ENCODE measurements at regions not wholly inside any gene's neighbourhood (a gene's known extent, or its start where the extent isn't known, plus 50 kb on each side); places are given as distances from the start of the nearest gene placed in this dataset.

DNA sequence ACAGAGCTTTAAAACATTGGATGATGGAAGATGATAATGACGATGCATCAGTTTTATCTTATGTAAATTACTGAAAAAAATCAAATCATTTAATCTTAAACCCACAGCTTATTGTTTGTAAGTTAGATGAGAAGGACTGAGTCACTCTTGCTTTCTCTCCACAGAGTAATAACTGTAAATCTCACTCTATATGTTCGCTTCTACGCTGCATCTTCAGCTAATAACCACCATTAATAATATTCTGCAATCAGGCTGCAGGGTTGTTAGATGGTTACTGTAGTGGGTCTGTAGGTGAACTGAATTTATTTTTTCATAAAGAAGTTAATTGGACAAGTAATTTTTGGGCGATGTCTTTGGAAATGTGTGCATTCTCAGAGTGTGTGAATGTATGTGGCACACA lies 260.0 kb downstream of the FAT3 start:
- no peak for FAIRE-seq

DNA sequence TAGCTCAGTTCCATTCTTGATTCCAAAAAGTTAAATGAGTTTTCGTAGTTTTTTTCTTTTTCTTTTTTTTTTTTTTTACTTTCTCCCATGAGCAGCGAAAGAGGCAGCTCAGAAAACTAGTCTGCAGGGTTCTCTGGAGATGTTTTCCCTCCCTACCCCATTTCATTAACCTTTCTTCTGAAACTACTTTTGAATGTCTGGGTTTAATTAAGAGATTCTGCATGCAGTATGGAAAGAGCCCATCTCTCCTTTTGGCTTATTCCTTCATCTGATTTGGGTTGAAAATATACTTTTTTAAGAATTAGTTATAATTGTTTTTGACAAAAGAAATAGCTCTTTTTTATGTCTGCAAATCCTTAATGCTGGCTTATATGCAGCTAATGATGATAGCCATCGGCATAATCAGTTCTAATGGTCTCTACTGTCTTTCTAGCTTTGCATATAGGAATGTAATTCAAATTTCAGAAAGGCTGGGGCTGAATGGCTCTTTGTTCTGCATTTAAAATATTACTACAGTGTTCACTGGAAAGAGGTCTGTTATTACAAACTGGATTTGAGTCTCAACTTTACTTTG lies 265.3 kb downstream of the FAT3 start:
- no peak for FAIRE-seq

DNA sequence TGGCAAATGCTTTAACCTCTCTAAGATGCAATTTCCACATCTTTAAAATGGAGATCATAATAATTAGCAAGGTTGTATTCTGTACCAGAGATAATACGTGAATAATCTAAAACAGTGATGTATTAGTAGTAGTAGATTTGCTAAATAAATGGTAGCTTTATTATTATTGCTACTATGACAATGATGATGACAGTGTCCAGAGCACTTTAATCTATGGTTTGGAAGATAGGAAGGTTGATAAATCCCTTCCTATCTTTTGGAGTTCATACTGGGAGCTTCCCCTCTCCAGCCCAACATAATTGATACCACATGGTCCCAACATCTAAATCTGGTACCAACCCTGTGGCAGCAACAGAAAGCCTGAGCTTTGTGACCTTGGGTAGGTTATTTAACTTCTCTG lies 267.8 kb downstream of the FAT3 start:
- no peak for FAIRE-seq

DNA sequence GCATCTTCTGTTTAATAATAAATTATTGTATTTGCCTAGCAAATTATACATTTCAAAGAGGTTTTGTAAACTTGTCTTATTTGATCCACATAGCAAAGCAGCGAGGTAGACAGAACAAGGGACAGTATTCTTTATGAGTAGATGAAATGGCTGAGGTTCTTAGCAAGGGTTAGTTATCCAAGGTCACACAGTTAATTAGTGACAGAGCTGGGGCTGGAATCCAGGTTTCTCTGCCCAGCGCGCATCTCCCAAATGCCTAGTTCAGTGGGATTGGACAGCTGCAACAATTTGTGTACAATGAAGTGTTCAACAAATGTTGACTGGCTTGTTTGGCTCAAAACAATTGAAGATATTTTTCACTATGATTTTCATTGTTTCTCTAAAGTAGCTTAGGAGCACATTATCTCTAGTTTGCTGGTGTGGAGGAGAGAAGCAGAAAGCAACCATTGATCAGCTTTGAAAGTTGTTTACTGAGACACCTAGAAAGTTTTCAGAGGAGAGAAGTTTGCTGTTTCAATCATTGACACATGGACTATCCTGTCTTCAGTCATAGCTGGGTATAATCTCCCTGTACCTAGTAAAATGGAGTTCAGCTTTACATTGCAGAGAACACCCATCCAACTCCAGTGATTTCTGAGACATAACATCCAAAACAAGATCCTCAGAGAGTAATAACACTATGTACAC lies 270.6 kb downstream of the FAT3 start:
- no peak for FAIRE-seq

DNA sequence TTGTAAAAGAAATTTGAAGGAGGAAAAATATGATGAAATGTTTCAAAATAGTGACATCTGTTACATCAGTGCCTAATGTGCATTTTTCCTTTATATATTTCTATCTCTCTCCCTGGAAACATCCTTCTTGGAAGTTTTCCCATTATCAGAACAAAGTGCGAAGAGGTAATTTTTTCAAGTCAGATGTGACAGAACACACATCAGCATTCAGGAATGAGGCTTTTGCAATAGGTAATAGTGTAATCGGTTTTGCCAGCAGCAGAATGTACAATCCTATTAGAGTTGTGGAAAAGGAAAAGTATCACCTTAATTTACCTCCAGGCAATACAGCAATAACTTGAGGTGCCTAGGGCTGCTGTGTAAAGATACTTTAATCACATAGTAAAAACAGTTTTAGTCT lies 275.8 kb downstream of the FAT3 start:
- no peak for FAIRE-seq

DNA sequence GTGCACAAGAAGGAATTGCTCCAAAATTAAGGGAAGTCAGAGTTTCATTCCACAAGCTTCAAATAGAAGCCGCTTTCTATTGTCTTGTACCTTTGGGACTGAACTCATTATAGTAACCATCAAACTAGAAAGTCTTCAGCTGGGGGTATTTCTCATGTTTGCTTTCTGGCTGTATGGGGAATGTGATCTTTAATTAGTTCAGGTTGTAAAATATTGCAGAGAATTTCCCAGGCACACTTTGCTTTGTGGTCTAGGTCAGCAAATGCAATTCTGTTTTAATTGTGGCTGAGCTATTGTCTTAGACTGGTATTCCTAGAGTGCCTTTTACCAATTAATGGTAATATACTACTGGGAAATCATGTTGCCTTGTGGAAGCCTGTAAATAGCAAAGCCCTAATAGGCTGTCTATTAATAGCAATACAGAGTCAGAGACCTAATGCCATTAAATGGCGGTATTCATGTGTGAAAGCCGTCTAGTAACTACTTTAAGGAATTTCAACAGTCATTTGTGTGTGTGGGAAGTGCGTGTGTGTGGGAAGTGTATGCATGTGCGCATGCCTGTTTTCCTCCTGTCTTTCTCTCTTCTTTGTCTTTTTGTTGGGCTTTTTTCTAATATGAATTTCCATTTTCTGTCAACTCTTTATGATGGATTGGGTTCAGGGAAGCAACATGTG lies 276.6 kb downstream of the FAT3 start:
- no peak for FAIRE-seq

DNA sequence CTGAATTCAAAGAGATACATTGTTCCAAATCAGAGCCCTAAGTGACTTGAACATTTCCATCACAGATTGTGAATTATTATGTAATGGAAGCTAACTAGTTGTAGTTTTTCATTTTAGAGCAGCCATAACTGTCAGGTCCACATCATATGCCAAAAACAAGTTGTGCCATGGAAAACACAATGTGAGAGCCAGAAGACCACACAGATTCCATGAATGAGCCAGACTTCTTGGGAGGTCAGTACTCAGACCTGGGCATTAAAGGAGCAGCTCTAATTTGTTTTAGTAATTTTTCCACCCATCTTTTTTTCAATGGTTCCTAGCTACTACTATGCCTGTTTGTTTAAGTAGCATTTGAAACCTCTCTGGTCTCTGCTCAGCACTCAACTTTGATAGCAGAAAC lies 279.4 kb downstream of the FAT3 start:
- FAIRE-seq: no peak

DNA sequence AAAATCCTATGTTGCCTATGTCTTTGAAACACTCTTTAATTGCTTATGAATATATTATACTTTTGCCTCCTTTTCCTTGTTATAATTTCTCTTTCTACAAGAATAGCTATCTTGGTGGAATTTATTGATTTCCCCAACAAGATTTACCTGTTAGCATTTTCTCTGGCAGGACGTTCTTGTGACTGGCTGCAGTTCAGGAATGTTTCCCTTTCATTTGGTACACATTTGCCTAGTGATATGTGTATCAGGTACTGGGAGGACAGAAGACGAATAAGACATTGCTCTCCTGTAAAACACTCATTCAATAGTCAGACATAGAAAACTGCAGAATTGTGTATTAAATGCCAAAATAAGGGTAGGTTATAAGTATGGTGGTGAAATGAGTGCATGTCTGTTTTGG lies 279.9 kb downstream of the FAT3 start:
- FAIRE-seq: no peak

DNA sequence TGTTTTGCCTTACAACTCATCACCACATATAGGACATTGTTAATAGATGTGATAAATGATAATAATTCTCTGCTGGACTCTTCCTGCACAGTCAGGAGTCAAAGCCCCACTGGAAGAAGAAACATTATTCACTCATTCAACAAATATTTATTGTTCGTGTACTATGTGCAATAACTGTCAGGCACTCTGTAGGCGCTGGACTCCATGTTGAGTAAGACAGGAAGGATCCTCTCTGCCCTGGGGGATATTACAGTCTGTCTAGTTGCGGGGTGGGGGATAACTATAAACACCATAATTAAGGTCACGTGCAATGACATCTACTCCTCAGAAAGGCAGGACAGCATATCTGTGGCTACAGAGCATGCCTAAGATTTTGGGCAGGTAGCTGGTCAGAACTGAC lies 281.1 kb downstream of the FAT3 start:
- FAIRE-seq: no peak

DNA sequence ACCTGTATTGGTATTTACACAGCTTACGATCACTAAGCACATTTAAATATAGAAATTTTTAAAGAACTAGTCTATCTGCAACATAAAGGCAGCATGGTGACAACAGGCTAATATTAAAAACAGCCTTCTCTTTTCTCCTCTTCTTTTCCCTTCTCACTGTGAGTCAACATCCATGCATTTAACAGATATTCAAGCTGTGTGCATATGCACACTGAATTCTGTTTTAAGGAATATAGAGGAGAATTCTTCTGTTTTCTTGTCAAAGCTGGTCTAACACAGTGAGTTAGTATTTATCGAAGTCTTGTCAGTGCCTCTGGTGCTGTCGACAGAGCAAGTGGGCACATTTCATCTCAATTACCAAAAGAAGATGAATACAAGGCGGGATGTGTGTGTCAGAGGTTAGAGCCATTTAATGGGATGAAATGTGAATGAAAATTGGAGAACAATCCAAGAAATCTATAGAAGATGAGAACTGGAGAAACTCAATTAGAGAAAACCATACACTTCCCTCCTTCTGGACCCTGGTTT lies 282.3 kb downstream of the FAT3 start:
- no peak for FAIRE-seq

DNA sequence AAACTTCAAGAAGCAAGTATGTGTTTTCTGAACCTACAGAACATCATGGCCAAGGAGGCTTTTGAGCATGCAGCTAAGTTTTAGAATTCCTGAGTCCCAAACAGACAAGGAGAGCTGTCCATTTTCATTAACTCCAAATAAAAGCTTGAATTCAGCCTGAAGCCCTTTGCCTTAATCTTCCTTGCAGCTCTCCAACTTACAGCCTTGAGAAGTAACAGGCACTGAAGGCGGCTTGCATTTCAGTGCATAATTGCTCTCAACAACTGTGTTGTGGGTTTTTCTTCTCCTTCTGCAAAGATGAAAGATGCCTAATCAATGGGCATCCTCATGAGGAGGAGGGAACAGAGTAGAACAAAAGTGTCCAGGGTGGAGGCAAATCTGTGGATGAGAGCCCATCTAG lies 286.0 kb downstream of the FAT3 start:
- no peak for FAIRE-seq

DNA sequence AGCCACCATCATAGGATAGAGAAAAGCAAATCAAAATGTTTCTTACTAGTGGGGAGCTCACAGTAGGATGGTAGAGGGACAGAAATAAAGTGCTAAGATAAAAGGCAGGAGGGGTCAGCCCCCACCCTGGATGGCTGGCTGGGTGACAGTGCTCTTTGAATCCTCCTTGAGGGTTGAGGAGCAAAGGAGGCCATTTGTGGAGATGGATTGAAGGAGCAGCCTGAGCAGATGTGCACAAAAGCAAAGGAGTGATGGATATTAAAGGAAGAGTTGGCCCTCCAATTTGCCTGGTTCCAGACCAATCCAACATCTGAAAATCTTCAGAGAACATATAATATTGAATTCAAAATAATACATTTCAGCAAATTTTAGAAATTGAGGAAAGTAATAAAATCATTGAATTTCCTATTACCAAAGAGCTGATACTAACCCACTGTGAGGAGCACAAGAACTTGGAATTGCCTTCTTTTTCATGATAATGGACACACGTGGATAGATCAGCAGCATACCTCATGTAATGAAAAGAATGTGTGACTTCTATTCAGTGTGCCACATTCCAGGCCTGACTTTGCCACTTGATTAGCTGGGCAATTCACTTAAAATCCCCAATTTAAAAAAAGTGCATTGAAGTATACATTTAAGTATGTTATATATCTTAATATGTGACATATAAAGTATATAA lies 287.0 kb downstream of the FAT3 start:
- no peak for FAIRE-seq

DNA sequence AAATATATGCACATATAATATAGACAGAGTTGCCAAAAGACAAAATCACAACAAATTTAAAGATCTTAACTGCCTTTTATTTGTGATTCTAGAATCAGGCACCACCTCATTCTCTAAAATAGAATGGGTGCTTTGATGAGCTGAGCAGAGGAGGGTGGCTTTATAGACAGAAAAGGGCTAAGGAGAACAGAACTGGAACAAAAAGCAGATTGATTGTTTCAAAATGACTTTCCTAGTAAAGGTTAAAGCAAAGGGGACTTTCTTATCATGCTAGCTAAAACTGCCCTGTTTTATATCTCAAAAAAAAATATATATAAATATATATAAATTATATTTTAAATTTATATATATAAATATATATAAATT lies 287.6 kb downstream of the FAT3 start:
- FAIRE-seq: no peak

DNA sequence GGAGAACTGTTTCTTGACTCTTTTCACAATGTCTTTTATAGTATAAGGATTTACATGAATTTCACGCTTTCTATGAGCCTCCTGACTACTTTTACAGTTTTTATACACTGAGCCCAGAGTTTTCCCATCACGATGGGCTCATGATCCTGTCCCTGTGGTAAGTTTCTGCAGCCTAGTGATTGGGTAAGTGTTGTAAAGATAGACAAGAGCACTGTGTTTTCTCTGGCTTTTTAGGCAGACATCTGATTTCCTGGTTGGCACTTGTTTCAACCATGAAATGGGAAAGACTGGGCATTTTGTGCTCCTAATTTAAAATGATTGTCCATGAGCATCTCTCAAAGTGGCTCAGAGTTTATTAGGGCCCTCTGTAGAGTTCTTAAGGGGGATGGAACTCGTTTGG lies 299.0 kb downstream of the FAT3 start:
- no peak for FAIRE-seq

DNA sequence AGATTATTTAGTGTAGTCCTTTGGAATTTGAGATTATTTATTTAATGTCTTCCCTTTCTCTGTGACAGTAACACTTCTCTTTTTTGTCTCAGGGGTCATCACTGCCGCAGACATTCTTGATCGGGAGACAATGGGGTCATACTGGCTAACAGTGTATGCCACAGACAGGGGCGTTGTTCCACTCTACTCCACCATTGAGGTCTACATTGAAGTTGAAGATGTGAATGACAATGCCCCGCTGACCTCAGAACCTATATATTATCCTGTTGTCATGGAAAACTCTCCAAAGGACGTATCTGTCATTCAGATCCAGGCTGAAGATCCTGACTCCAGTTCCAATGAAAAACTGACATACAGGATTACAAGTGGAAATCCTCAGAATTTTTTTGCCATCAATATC lies 299.9 kb downstream of the FAT3 start:
- no peak for FAIRE-seq

DNA sequence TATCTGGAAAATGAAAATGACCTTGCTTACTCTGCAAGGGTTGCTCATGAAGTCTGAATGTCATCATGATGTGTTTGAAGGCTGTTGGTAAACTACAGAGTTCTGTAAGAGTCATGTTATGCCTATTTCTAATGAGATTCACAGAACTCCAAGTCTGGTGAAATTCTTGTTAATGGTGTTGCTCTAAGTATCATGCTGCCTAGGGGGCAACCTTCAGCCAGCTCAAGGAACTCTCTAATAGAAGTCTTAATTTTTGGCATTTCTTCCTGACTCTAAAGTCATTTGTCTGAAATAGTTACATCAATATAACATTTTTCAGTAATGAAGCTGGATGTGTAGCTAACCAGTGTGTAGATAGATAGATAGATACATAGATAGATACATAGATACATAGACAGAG lies 302.8 kb downstream of the FAT3 start:
- no peak for FAIRE-seq

DNA sequence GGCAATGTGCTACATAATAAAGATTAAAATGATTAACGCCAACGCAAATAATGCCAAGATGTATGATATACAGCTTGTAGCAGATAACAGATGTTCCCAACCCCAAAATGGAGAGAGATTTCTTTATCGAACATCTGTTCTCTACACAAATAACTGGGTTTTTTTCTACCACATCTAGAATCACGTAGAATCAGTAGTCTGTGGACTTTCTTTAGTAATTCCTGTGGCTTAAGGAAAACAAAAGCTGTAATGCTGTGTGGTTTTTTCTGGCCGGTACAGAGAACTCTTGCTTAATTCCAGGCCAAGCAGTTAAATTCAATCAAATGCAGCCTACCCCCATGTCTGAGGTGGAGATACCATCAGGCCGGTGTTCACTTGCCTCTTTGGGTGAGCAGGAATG lies 303.4 kb downstream of the FAT3 start:
- no peak for FAIRE-seq

DNA sequence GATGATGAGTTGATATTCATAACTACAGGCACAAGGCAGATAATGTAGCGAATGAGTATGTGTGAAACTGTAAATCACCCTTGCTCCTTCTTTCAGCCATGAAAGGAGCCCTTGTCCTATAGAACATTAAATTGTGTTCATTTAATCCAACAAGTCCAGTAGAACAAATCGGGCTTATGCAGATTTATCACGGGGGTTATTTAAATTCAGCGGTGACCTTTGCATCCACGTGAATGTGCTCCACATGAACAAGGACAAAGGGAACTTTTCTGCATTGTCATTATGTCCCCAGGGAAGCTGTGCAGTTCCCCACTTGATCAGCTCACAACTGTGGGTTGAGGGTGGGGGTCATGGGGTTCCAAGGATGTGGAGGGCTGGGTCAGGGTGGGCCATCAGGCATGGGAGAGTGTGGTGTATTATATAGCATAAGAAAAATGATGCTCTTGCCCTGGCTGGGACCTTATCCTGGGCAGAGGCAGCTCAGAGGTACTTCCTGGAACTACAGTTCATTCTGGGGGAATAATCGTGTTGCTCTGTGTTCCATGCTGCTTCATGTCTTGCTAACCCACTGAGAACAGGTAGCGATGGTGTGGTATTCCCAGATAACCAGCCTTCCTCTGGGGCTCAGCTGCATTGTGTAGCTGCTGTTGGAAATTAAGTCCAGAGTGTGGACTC lies 306.6 kb downstream of the FAT3 start:
- FAIRE-seq: no peak

DNA sequence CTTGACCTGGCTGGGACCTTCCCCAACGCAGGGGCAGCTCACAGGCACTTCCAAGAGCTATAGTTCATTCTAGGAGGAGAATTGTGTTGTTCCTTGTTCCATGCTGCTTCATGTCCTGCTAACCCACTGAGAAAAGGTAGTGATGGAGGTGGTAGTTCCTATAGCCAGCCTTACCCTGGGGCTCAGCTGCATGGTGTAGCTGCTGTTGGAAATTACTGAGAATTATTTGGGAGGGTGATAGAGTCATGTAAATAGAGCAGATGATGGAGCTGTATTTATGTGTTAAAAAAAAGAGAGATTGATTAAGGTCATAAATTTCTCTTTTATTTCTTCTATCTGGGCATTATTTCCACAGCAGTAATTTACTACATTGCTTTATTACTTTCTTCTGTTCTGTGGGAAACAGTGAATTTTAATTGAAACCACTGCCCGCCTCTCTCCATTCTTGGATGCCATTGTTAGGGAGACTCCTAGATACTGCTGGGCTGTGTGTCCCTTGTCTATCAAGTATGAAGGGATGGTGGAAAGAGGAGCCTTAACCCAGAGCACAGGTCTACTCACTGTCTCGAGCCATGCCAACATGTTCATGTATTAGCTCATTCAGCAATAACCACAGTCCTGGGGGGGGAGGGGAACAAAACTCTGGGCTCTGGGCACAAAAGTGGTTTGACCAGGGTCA lies 309.2 kb downstream of the FAT3 start:
- no peak for FAIRE-seq

DNA sequence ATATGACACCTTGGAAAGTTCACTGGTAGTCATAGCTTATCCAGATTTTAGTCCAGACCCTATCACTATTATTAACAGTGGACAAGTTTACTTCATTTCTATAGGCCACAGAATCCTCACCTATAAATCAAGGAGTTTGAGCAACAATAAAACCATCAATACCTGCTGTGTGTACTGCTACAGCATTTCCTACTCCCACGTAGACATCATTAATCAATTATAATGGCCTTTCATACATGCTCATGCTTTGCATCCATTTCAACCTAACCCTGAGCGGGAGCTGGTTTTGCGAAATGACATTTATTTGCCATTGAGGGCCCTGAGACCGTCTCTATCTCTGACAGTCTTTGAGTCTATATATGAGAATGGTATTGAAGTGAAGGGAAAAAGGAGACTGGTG lies 312.3 kb downstream of the FAT3 start:
- no peak for FAIRE-seq

DNA sequence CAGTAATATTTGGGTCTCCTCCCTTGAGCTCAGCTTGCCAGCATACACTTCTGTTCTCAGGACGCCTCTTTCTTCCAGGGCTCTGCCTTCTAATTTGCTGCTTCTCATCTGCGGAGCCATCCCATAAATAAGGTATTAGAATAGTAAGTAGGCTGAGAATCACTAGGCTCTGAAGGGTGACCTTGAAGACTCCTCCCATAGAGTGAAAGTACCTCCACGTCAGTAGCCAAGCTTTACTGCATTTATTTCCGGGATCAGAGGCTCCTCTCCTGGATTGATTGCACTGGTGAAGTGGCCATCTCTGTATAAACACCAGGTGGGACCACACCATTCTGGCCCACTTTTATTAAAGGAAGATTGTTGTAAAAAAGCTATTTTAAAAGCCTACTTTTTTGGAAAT lies 315.5 kb downstream of the FAT3 start:
- FAIRE-seq: no peak

DNA sequence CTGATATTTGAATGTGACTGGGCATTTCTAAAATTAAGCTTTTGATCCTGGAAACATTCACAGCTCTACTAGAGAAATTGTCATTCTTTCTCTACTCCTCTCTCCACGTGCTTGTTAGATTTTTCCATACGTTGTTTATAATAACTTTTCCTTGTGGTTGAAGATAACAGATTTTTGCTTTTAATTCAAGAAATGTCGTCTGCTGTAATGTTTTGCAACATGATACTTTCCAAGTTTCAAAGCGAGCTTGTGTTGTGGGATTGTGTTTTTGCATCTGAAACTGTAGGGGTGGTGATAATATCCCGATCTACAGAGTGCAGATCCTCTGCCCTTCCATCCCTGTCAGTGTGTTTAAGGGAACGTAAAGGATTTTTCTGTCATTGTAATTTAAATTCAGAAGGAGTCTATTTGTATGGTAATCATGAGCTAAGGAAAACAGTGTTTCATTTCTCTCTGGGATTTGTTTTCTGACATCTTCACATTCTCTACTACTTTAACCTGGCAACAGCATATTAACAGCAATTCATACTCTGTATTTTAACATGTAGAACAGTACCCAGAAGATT lies 321.4 kb downstream of the FAT3 start:
- no peak for FAIRE-seq

Measured in endometrium (tissue), 2 donors.